BE2C (cell line): ENCODE measurements at regions not wholly inside any gene's neighbourhood (a gene's known extent, or its start where the extent isn't known, plus 50 kb on each side); places are given as distances from the start of the nearest gene placed in this dataset.
"Not testable (repeated sequence)": the region's sequence is repeated elsewhere in the genome, so short reads cannot be mapped to it uniquely, and the experiment has no call there.

Experiments
- DNase-seq: peaks from one replicate; pipeline ENCODE4 v3.0.0-alpha.2; 2020
- H3K27me3 ChIP-seq: fragments of 250-450 bp; sonication (Bioruptor Pico); 2 replicates; pipeline ENCODE4 v1.5.1; 2020; ENCODE audit warnings: mild to moderate bottlenecking
- H3K36me3 ChIP-seq: fragments of 250-450 bp; sonication (Bioruptor Pico); 2 replicates; pipeline ENCODE4 v1.5.1; 2020; ENCODE audit warnings: mild to moderate bottlenecking
- H3K4me1 ChIP-seq: fragments of 250-450 bp; sonication (Bioruptor Pico); 2 replicates; pipeline ENCODE4 v1.5.1; 2020
- H3K4me3 ChIP-seq: 2 replicates; pipeline ENCODE4 v1.5.1; 2011; ENCODE audit warnings: low read depth, low read length
- H3K9me3 ChIP-seq: fragments of 250-450 bp; sonication (Bioruptor Pico); 2 replicates; pipeline ENCODE4 v1.5.1; 2020
- TF ChIP-seq, protein P1 (sequence below): IDR thresholded peaks from 2 replicates; pipeline ENCODE4 v1.5.1; 2012; ENCODE audit warnings: mild to moderate bottlenecking, low read depth, low read length

- not testable (repeated sequence) for H3K4me1 ChIP-seq, DNase-seq, H3K27me3 ChIP-seq, H3K9me3 ChIP-seq, H3K4me3 ChIP-seq, H3K36me3 ChIP-seq
Observed at GRCh38 chr4:27075603-27076002, 215.0 kb downstream of the STIM2 start.

DNA sequence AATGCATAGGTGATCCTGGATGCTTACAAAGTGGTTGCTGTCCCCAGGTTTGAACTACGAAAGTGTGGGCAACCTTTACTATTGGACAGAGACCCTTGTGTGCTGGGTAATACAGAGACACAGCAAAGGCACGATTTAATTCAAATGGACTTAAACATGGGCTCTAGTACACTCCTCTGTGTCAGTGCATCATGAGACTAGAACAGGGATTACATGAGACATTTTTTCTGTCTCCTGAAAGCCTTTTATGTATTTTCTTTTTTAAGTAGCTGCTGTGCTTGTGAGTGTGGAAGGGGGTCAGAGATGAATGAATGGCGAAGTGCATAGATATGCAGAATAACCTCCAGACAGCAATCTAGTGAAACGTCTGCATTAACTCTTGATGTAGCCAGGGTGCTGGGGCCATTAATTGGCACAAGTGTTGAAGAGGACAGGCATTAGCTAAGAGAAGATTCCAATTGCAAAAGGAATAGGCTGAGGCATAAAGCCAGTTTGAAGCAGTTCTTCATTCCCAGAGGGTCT lies 218.4 kb downstream of the STIM2 start:
- no peaks in the 10 kb centered on the region for H3K36me3 ChIP-seq
- no peak for DNase-seq
- no peaks in the 10 kb centered on the region for H3K9me3 ChIP-seq
- TF ChIP-seq, protein P1, sequence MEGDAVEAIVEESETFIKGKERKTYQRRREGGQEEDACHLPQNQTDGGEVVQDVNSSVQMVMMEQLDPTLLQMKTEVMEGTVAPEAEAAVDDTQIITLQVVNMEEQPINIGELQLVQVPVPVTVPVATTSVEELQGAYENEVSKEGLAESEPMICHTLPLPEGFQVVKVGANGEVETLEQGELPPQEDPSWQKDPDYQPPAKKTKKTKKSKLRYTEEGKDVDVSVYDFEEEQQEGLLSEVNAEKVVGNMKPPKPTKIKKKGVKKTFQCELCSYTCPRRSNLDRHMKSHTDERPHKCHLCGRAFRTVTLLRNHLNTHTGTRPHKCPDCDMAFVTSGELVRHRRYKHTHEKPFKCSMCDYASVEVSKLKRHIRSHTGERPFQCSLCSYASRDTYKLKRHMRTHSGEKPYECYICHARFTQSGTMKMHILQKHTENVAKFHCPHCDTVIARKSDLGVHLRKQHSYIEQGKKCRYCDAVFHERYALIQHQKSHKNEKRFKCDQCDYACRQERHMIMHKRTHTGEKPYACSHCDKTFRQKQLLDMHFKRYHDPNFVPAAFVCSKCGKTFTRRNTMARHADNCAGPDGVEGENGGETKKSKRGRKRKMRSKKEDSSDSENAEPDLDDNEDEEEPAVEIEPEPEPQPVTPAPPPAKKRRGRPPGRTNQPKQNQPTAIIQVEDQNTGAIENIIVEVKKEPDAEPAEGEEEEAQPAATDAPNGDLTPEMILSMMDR, result no peak
- no peaks in the 10 kb centered on the region for H3K4me1 ChIP-seq
- no peak overlapping the region for H3K4me3 ChIP-seq
- peaks cover 7% of the 10 kb centered on the region; the same call in 1 of the 2 replicates for H3K27me3 ChIP-seq

DNA sequence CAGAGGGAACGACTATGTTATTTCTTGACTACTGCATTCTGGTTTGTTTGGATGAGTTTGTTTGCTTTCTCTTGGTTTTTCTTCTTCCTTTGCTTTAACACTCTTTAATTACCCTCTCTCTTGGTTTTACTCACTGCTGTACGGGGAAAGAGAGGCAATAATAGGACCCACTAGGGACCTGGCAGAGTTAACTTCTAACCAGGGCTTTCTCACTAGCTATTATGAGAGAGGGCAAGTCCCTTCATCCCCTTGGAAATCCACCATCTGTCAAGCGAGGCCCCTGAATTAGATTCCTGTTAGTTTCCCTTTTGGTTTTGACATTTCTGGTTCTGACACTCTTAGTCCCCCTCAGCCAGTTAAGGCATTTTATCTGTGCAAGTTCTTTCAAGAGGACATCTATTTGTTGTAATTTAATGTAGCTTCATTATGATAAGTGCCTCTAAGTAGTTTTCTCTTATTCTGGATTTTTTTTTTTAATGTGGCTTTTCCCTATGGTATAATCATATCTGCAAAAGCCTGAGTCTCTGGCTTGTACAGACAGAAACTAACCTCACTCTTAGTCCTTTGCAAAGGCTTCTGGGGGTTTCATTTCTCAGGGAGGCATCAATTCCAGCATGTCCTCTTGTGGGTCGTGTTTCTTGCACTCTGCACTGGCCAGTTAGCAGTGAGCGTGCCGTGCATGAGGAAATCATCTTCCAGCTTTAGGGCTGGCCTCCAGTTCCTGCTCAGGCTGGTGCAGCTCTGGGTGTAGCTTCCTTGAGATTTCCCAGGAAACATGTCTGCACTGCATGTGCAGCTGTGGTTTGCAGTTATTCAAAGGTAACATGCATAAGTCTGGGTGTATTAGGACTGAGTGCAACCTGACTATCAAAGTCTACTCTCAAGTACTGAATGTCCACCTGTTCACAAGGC lies 221.3 kb downstream of the STIM2 start:
- peaks cover 17% of the 10 kb centered on the region for H3K27me3 ChIP-seq
- no peaks in the 10 kb centered on the region for H3K9me3 ChIP-seq
- TF ChIP-seq, protein P1, result no peak
- DNase-seq, result no peak
- H3K4me1 ChIP-seq, result no peaks in the 10 kb centered on the region
- no peaks in the 10 kb centered on the region for H3K36me3 ChIP-seq
- no peak overlapping the region for H3K4me3 ChIP-seq

DNA sequence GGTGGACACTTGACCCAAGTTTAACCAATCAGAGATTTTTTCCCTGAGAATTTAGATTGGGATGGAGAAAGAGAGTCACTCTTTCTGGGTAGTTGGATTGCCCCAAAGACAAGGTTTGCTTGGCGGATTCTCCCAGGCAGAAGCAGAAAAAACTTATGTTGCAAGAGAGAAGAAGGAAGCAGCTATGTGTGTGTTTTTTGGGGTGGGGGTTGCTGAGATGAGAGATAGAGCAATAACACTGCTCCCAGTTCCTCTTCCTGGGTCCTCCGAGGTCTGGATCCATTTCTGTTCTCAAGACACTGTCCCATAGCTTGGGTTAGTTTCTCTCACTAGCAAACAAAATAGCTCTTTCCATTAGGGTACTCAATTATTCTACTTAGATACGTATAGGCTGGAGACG lies 222.1 kb downstream of the STIM2 start:
- peaks cover 17% of the 10 kb centered on the region for H3K27me3 ChIP-seq
- no peaks in the 10 kb centered on the region for H3K36me3 ChIP-seq
- DNase-seq, result no peak

GRCh38 chr4:27084685-27085361 lies 224.2 kb downstream of the STIM2 start:
- no peaks in the 10 kb centered on the region for H3K9me3 ChIP-seq
- DNase-seq, result peak; percentile 55
- TF ChIP-seq, protein P1, result peak; percentile 15; the same call in 1 of the 2 replicates
- no peaks in the 10 kb centered on the region for H3K4me1 ChIP-seq
- peak overlapping the region; percentile 54 for H3K4me3 ChIP-seq
- H3K27me3 ChIP-seq, result peaks cover 17% of the 10 kb centered on the region
- H3K36me3 ChIP-seq, result no peaks in the 10 kb centered on the region

More for the DNA sequence above, 222.1 kb downstream of the STIM2 start:
- Histone ChIP-seq H3K4me3 (no peak overlapping the region), H3K9me3 (no peaks in the 10 kb centered on the region), H3K4me1 (no peaks in the 10 kb centered on the region)
- TF ChIP-seq, protein P1, result no peak

DNA sequence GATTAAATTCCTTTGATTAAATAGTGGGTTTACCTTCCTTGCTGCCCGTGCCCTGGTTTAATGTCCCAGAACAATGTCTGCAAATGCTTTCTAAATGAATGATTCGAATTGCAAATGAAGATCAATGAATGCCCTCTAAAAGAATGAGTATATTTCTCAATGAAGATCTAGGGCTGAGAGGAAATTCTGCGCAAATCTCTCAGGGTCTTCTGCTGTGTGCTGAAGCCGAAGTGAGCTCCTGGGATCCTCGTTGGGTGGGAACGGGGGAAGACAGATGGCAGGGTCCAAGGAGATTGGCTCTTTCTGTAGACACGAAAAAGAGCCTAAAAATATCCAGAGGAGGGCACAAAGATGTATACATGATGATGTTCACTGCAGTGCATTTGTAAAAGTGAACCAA lies 224.8 kb downstream of the STIM2 start:
- DNase-seq, result no peak
- peaks cover 17% of the 10 kb centered on the region for H3K27me3 ChIP-seq
- TF ChIP-seq, protein P1, result no peak
- no peaks in the 10 kb centered on the region for H3K9me3 ChIP-seq
- no peaks in the 10 kb centered on the region for H3K36me3 ChIP-seq
- peak overlapping the region; percentile 54 for H3K4me3 ChIP-seq
- H3K4me1 ChIP-seq, result no peaks in the 10 kb centered on the region
